Erythroblast (primary cell): ENCODE measurements at regions not wholly inside any gene's neighbourhood (a gene's known extent, or its start where the extent isn't known, plus 50 kb on each side); places are given as distances from the start of the nearest gene placed in this dataset.

Experiments used
- GATA1 ChIP-seq: IDR thresholded peaks from 2 replicates; pipeline ENCODE4 v1.6.1; 2011; ENCODE audit warnings: low read depth, mild to moderate bottlenecking, control low read depth, low read length, moderate library complexity
- POLR2A ChIP-seq: IDR thresholded peaks from 2 replicates; pipeline ENCODE4 v1.6.1; 2011; ENCODE audit warnings: mild to moderate bottlenecking, low read length

DNA sequence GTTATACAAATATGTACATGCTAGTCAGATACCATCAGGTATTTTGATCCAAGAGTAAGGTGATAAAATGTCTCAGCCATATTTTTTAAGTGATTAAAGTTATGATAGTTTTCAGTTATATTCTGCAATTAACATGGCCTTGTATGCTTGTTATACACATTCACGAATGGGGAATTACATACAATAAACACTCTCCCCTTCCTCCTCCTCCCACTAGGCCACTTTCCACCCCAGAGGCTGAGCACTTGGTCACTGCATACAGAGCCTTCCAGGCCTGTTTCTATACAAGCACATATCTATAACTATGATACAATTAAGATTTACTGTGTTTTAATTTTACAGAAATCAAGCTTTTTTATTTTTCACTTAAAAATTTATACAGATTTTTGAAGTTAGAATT lies 104.7 kb upstream of the PIK3R1 start:
- TF ChIP-seq POLR2A: no peak
- TF ChIP-seq GATA1: no peak
